ENCODE measurements at regions not wholly inside any gene's neighbourhood (a gene's known extent, or its start where the extent isn't known, plus 50 kb on each side); places are given as distances from the start of the nearest gene placed in this dataset.

GRCh38 chr15:45743426-45744235 is 108.8 kb downstream of the SQOR start:
- no peak for DNase-seq (ENCODE audit: low read depth)

DNA sequence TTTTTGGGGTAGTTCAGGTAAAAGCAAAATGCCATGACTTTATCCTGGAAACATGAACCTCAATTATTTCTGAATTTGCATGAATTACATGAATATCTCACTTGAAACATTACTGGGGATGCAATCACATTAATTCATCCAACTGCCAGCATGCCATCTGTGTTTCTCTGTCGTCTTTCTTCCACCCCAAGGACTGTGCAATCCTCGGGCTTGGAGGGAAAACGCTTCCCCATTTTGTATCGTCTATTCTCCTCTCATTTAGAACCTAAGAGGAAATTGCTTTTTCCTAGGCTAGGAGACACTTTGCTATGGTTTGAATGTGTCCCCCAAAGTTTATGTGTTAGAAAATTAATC is 109.4 kb downstream of the SQOR start:
- DNase-seq (ENCODE audit: low read depth), result no peak

DNA sequence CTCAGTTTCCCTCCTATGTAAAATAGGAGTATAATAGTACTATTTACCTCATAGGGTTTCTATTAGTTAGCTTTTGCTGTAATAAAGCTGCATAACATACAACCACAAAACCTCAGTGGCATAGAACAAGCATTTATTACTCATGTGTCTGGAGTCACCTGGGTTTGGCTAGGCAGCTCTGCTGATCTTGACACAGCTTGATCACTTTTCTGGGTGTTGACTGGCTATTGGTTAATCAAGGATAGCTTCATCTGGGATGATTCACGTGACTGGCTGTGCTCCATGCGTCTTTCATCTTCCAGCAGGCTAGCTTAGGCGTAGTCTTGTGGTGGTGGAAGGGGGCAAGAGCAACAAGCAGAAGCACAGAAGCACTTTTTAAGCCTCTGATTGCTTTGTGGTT is 112.6 kb downstream of the SQOR start:
- no peak for DNase-seq (ENCODE audit: low read depth)

GRCh38 chr15:45751629-45752028 is 116.8 kb downstream of the SQOR start:
- no peak for DNase-seq (ENCODE audit: low read depth)

- DNase-seq (ENCODE audit: low read depth), result no peak
Measured at GRCh38 chr15:45759936-45760335, 125.1 kb downstream of the SQOR start.

DNA sequence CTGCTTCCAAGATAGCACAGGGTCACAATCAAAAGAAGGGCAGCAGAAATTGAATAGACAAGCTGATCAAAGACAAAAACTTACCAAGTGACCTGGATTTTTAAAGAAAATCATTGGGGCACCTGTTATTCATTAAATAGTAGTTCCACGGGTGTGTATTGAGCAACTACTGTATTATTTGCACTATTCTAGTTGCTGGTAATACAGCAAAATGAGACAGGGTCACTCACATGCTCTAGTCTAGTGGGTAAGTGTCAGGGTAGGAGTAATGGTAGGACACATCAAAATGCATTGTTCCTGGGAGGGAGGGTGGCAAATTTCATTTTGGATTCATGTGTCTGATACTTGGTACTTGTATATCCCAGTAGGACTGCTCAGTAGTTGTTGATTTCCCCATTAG is 127.9 kb downstream of the SQOR start:
- no peak for DNase-seq (ENCODE audit: low read depth)

DNA sequence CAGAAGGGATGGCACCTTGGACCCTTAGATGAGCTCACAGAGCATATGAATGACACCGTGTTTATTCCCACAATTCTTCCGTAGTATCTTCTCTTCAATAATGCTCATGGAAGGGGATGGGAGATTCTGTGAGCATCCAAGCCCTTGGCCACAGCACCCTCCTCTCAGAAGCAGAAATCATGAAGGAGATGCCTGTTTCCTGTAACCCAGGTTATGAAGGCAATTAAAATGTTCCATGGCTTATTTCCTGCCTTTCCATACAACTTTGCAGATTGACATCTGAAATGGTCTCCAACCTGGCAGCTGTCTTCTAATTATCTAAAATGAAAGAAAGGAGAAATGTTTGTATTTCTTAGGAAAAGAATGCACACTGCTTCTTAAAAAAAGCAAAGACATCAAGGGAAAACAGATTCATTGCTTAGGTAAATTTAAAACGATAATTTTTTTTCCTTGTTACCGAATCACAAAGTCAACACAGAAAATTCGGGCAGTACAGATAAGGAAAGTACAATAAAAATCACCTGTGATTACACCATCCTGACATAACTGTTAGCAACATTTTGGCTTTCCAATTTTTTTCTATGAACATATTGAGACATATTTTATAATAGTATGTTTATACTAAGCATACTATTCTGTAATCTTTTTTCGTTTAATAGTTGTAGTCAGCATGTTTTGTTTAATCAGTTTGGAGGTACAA is 128.5 kb downstream of the SQOR start:
- no peak for DNase-seq (ENCODE audit: low read depth)

DNA sequence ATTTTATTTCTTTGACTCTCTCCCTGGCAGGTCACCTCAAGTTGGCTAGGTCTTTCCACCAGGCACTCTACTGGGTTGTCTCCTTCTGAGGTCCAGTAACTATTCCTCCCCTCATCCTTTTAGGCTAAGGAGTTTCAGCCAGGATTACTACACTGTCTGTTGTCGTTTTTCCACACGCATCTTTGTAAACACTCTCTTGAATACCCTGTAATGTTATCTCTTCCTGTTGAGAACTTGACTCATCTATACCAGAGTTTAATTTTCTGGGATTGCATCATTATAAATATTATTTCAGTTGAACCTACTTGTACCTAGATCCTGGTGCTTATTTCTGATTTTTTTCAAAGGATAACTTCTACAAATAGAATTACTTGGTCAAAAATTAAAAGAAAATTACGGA is 138.3 kb downstream of the SQOR start:
- no peak for DNase-seq (ENCODE audit: low read depth)

GRCh38 chr15:45776772-45777171 is 141.9 kb downstream of the SQOR start:
- no peak for DNase-seq (ENCODE audit: low read depth)

GRCh38 chr15:45777781-45778180 is 143.0 kb downstream of the SQOR start:
- DNase-seq (ENCODE audit: low read depth), result no peak

- DNase-seq (ENCODE audit: low read depth), result no peak
Measured at GRCh38 chr15:45780352-45780751, 145.5 kb downstream of the SQOR start.

GRCh38 chr15:45784656-45785055 is 149.8 kb downstream of the SQOR start:
- no peak for DNase-seq (ENCODE audit: low read depth)

DNA sequence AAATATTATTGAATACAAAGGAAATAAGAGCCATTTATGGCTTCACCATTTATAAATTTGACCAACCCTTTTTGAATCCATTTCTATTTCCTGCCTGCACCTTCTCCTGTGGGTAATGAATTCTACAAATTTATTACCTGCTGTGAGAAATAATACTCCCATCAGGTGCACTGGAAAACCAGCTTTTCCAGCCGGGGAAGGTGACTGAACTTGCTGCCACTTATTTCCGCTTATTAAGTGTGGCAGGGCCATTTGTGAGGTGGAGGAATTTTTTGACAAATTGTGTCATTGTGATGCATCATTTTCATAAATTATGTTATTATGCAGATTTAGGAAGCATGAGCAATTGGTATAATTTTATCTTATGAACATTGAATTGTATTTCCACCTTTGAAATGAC is 151.1 kb downstream of the SQOR start:
- no peak for DNase-seq (ENCODE audit: low read depth)

- no peak for DNase-seq (ENCODE audit: low read depth)
Measured at GRCh38 chr15:45790325-45790943, 155.6 kb downstream of the SQOR start.

- DNase-seq (ENCODE audit: low read depth), result no peak
Measured at GRCh38 chr15:45794304-45794703, 159.5 kb downstream of the SQOR start.

DNA sequence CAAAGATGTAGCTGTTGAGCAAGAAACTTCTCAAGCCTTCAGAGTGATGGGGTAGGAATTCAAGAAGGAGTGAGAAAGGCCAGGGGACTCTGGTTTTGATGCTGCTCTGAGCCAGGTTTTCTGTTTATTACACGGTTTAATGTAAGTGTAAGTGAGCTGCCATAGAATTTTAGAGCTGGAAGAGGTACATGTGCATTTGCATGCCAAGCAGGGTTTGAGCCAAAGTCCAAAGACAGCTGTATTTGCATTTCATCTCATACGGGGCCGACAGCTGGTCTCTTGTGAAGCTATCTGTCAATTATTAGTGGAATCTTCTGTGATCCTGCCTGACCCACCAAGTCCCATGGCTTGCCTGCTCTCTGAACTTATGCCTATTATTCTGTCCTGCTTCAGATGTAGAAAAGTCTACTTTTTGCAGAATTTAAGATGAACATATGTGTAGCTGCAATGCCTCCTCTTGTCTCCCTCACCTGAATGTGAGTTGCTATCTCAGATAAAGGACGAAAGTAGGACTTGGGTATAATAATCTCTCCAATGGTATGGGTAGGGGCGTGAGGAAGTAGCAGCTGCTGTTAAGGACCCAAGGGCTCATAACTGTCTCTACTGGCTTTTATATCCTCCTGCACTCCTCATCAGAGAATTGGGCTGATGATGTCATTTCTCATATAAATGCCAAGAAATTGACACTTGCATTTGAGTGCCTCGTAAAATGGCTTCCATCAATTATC is 160.0 kb downstream of the SQOR start:
- no peak for DNase-seq (ENCODE audit: low read depth)

DNA sequence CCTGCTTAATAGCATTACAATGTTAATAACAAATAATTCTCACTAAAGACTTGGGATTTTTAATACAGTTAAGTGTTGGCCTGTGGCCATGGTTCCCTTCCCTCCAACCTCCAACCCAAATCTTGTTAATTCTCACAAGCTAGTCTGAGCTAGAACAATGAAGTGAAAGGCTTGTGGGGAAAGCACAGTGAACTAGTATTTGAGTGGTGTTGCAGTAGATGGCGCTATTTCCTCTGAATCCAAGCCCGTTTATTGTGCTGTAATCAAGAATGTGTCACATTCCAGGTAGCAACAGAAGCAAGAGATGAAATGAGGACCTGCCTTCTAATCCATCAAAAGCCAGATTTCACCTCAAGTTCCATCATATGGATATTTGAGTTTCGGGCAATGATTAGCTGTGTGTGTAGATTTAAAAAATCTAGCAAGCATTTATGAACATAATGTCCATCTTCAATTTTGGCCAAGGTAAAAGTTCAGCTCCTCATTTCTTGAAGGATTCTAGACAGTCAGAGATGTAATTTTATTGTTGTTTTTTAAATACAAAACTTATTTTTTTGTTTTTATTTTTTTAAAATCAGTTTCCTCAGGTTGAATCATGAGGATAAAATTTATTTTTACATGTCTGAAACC is 160.7 kb downstream of the SQOR start:
- DNase-seq (ENCODE audit: low read depth), result no peak

DNA sequence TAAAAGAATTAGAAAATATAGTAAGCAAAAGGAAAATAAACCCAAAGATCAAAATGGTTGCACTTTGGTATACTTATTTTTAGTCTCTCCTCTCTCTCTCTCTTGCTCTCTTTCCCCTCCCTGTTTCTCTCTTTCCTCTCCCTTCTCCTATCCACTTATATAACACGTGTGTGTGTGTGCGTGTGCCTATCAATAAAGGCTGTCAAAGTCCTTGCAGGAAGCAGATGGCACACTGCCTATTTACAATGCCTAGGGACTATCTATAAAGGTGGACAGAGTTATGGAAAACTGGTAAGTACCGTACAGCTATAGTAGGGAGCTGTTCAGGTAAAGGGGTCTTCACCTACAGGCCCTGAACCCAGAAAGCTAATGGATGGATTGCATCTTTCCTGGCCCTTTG is 161.6 kb downstream of the SQOR start:
- no peak for DNase-seq (ENCODE audit: low read depth)

DNA sequence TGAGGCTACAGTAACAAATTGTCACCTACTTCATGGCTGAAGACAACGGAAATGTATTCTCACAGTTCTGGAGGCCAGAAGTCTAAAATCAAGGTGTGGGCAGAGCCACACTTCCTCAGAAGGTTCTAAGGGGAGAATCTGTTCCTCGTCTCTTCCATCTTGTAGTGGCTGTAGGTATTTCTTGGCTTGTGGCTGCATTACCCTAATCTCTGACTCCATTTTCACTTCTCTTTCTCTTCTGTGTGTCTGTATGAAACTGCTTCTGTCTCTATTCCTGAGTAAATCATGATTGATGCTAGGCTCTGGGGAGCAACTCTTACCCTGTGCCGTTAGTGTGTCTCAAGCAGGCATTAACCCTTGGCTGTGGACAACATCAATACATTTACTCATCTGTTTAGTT is 164.7 kb downstream of the SQOR start:
- DNase-seq (ENCODE audit: low read depth), result no peak

- no peak for DNase-seq (ENCODE audit: low read depth)
Measured at GRCh38 chr15:45801543-45801942, 166.7 kb downstream of the SQOR start.

- DNase-seq (ENCODE audit: low read depth), result no peak
Measured at GRCh38 chr15:45802140-45802539, 167.3 kb downstream of the SQOR start.

DNA sequence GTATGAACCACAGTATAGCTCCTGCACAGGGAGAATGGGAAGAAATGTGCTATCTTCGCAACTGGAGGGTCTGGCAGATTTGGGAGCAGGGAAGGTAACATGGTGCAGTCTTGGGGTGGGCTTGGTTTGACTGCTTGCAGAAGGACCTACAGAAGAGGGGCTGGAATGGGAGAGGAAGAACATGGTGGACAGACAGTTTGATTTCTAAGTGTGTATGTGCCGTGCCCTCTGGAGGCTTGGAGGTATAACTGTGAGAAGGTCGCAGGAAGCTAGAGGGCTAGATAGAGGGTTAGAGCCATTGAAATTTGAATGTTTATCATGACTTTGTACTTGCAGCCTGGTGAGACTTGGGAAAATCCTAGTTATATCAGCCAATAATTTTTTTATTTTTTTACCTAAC is 169.2 kb downstream of the SQOR start:
- no peak for DNase-seq (ENCODE audit: low read depth)
